NT2/D1 (cell line): ENCODE measurements at regions not wholly inside any gene's neighbourhood (a gene's known extent, or its start where the extent isn't known, plus 50 kb on each side); places are given as distances from the start of the nearest gene placed in this dataset.

Experiments used
- DNase-seq: peaks from one replicate; pipeline ENCODE4 v3.0.0-alpha.2; 2011; ENCODE audit warnings: low read depth, low spot score
- H3K27me3 ChIP-seq: 2 replicates; pipeline ENCODE4 v1.6.0; 2011; ENCODE audit warnings: mild to moderate bottlenecking; ENCODE audit not compliant: insufficient read length, insufficient read depth
- H3K36me3 ChIP-seq: 2 replicates; pipeline ENCODE4 v1.6.1; 2011; ENCODE audit warnings: mild to moderate bottlenecking, low read length, mixed read lengths; ENCODE audit not compliant: insufficient read depth, insufficient read length
- H3K4me1 ChIP-seq: 2 replicates; pipeline ENCODE4 v1.5.1; 2011; ENCODE audit not compliant: insufficient read depth, insufficient read length
- H3K4me3 ChIP-seq: 2 replicates; pipeline ENCODE4 v1.5.1; 2011; ENCODE audit warnings: low read depth; ENCODE audit not compliant: insufficient read length
- H3K9ac ChIP-seq: 2 replicates; pipeline ENCODE4 v1.6.0; 2011; ENCODE audit warnings: low read depth; ENCODE audit not compliant: insufficient read length
- H3K9me3 ChIP-seq: 2 replicates; pipeline ENCODE4 v1.5.1; 2011; ENCODE audit warnings: mild to moderate bottlenecking, low read length; ENCODE audit not compliant: insufficient read depth
- SUZ12 ChIP-seq: IDR thresholded peaks from 2 replicates; pipeline ENCODE4 v1.6.1; 2011; ENCODE audit not compliant: insufficient read length, insufficient read depth; ENCODE audit errors: extremely low read depth
- YY1 ChIP-seq: IDR thresholded peaks from 2 replicates; pipeline ENCODE4 v1.6.1; 2011; ENCODE audit not compliant: insufficient read length, insufficient read depth
- ZNF274 ChIP-seq: IDR thresholded peaks from 2 replicates; pipeline ENCODE4 v1.6.1; 2011; ENCODE audit warnings: mild to moderate bottlenecking, low read depth, low read length

GRCh38 chr15:62986948-62987347 is 55.6 kb upstream of the TPM1 start:
- TF ChIP-seq ZNF274 (no peak), SUZ12 (no peak), YY1 (no peak)

GRCh38 chr15:62988701-62989100 is 53.8 kb upstream of the TPM1 start:
- Histone ChIP-seq H3K9me3 (no peaks in the 10 kb centered on the region), H3K4me1 (peaks cover 2% of the 10 kb centered on the region), H3K9ac (no peak overlapping the region), H3K36me3 (no peaks in the 10 kb centered on the region), H3K4me3 (no peak overlapping the region), H3K27me3 (no peaks in the 10 kb centered on the region)
- DNase-seq: no peak
- TF ChIP-seq YY1 (no peak), ZNF274 (no peak), SUZ12 (no peak)

More at GRCh38 chr15:62986948-62987347, 55.6 kb upstream of the TPM1 start:
- DNase-seq: no peak
- Histone ChIP-seq H3K9me3 (no peaks in the 10 kb centered on the region), H3K27me3 (no peaks in the 10 kb centered on the region), H3K36me3 (no peaks in the 10 kb centered on the region), H3K4me1 (no peaks in the 10 kb centered on the region), H3K4me3 (no peak overlapping the region), H3K9ac (no peak overlapping the region)

- Histone ChIP-seq H3K27me3 (no peaks in the 10 kb centered on the region), H3K36me3 (no peaks in the 10 kb centered on the region), H3K9me3 (no peaks in the 10 kb centered on the region), H3K4me1 (peaks cover 2% of the 10 kb centered on the region), H3K9ac (no peak overlapping the region), H3K4me3 (no peak overlapping the region)
- no peak for TF ChIP-seq SUZ12
- no peak for TF ChIP-seq YY1
- no peak for TF ChIP-seq ZNF274
- DNase-seq: no peak
Measured at GRCh38 chr15:62989366-62990055, 53.0 kb upstream of the TPM1 start.

GRCh38 chr15:62991698-62992097 is 50.8 kb upstream of the TPM1 start:
- no peak for DNase-seq
- TF ChIP-seq YY1: no peak
- no peak for TF ChIP-seq SUZ12
- TF ChIP-seq ZNF274: no peak
- Histone ChIP-seq H3K27me3 (no peaks in the 10 kb centered on the region), H3K4me3 (no peak overlapping the region), H3K9me3 (no peaks in the 10 kb centered on the region), H3K9ac (no peak overlapping the region), H3K4me1 (peaks cover 2% of the 10 kb centered on the region), H3K36me3 (no peaks in the 10 kb centered on the region)

GRCh38 chr15:62992302-62992701 is 50.2 kb upstream of the TPM1 start:
- TF ChIP-seq ZNF274 (no peak), SUZ12 (no peak), YY1 (no peak)
- Histone ChIP-seq H3K9me3 (no peaks in the 10 kb centered on the region), H3K36me3 (no peaks in the 10 kb centered on the region), H3K9ac (no peak overlapping the region), H3K4me3 (no peak overlapping the region), H3K4me1 (peaks cover 2% of the 10 kb centered on the region), H3K27me3 (no peaks in the 10 kb centered on the region)
- DNase-seq: no peak
